ENCODE measurements at regions not wholly inside any gene's neighbourhood (a gene's known extent, or its start where the extent isn't known, plus 50 kb on each side); places are given as distances from the start of the nearest gene placed in this dataset.
"Not testable (repeated sequence)": the region's sequence is repeated elsewhere in the genome, so short reads cannot be mapped to it uniquely, and the experiment has no call there.

GRCh38 chr15:95636107-95636506 lies 694.4 kb upstream of the NR2F2 start:
- no peak for DNase-seq

- not testable (repeated sequence) for DNase-seq
Measured at GRCh38 chr15:95637234-95637633, 693.3 kb upstream of the NR2F2 start.

GRCh38 chr15:95639208-95639607 lies 691.3 kb upstream of the NR2F2 start:
- DNase-seq, result no peak

- DNase-seq, result no peak
Measured at GRCh38 chr15:95644100-95644875, 686.2 kb upstream of the NR2F2 start.

GRCh38 chr15:95645791-95646338 lies 684.6 kb upstream of the NR2F2 start:
- no peak for DNase-seq

GRCh38 chr15:95646484-95647273 lies 683.8 kb upstream of the NR2F2 start:
- DNase-seq, result no peak

GRCh38 chr15:95647531-95648277 lies 682.8 kb upstream of the NR2F2 start:
- DNase-seq, result no peak

- DNase-seq, result no peak
Measured at GRCh38 chr15:95653361-95653805, 677.1 kb upstream of the NR2F2 start.

GRCh38 chr15:95655089-95655607 lies 675.4 kb upstream of the NR2F2 start:
- DNase-seq, result no peak

- no peak for DNase-seq
Measured at GRCh38 chr15:95656595-95656994, 673.9 kb upstream of the NR2F2 start.

- DNase-seq, result no peak
Measured at GRCh38 chr15:95658799-95659198, 671.7 kb upstream of the NR2F2 start.

GRCh38 chr15:95659656-95660055 lies 670.8 kb upstream of the NR2F2 start:
- no peak for DNase-seq

- DNase-seq, result no peak
Measured at GRCh38 chr15:95662638-95663037, 667.9 kb upstream of the NR2F2 start.

- DNase-seq, result no peak
Measured at GRCh38 chr15:95663156-95664100, 667.1 kb upstream of the NR2F2 start.

GRCh38 chr15:95664450-95664849 lies 666.0 kb upstream of the NR2F2 start:
- DNase-seq, result no peak

GRCh38 chr15:95669146-95669922 lies 661.2 kb upstream of the NR2F2 start:
- no peak for DNase-seq

GRCh38 chr15:95674031-95674430 lies 656.5 kb upstream of the NR2F2 start:
- no peak for DNase-seq

- no peak for DNase-seq
Measured at GRCh38 chr15:95676500-95676899, 654.0 kb upstream of the NR2F2 start.

- no peak for DNase-seq
Measured at GRCh38 chr15:95679847-95680582, 650.5 kb upstream of the NR2F2 start.

GRCh38 chr15:95680728-95681127 lies 649.8 kb upstream of the NR2F2 start:
- DNase-seq, result no peak

Measured in NCI-H2029 (cell line).